Left lung (tissue), 4 donors: ENCODE measurements at regions not wholly inside any gene's neighbourhood (a gene's known extent, or its start where the extent isn't known, plus 50 kb on each side); places are given as distances from the start of the nearest gene placed in this dataset.
A peak's percentile ranks its signal among the peaks of the same experiment; 100 is the strongest.

ENCODE experiments used
- ATAC-seq: fragments of 200-7000 bp; cut with Tn5 transposase; one replicate; pipeline ENCODE4 v1.9.1; 2020; ENCODE audit warnings: moderate library complexity
- DNase-seq, 4 donors: peaks; one replicate each; pipeline ENCODE4 v3.0.0-alpha.2; 2013 to 2020
- H3K27ac ChIP-seq, 2 donors: fragments of 200-600 bp; sonication (generic) in 1 of 2; one replicate each; pipeline versions ENCODE4 v1.5.0 to v1.8.0; 2020 to 2021
- H3K27me3 ChIP-seq, 2 donors: fragments of 200-600 bp; sonication (generic) in 1 of 2; one replicate each; pipeline versions ENCODE4 v1.5.0 to v1.8.0; 2020 to 2021
- H3K36me3 ChIP-seq, 2 donors: fragments of 200-600 bp; sonication (generic) in 1 of 2; one replicate each; pipeline versions ENCODE4 v1.5.0 to v1.8.0; 2020 to 2021
- H3K4me1 ChIP-seq, 2 donors: fragments of 200-600 bp; one replicate each; pipeline ENCODE4 v1.8.0; 2021
- H3K4me3 ChIP-seq, 2 donors: fragments of 200-600 bp; sonication (generic) in 1 of 2; one replicate each; pipeline versions ENCODE4 v1.5.0 to v1.8.0; 2020 to 2021; ENCODE audit warnings: mild to moderate bottlenecking in 1 of 2
- H3K9me3 ChIP-seq, 2 donors: fragments of 200-600 bp; sonication (generic) in 1 of 2; one replicate each; pipeline versions ENCODE4 v1.5.0 to v1.8.0; 2020 to 2021
- intact Hi-C, 2 donors: fragments of 100-400 bp; cut with DNase I; formaldehyde crosslinking; loops; one replicate each; pipeline versions ENCODE4 v1.11.2 to v1.14.2; 2022
- TF ChIP-seq, protein P1 (sequence below), 2 donors: fragments of 200-600 bp; sonication (generic) in 1 of 2; IDR thresholded peaks; one replicate each; pipeline versions ENCODE4 v1.5.0 to v1.8.0; 2021; ENCODE audit warnings: antibody characterized with exemption in 2 of 2
- donor health status: DM: no; HTN: yes; CAD: no.
- donor health status: DM: no; HTN: no; CAD: no.

- Histone ChIP-seq H3K27ac (no peak overlapping the region), H3K9me3 (no peaks in the 10 kb centered on the region), H3K4me1 (no peaks in the 10 kb centered on the region), H3K36me3 (no peaks in the 10 kb centered on the region), H3K4me3 (no peak overlapping the region), H3K27me3 (peaks cover 0 to 27% of the 10 kb centered on the region in 2 donors)
- peak; percentile 9 for ATAC-seq
- intact Hi-C loops = no loop called here
- DNase-seq = no peak
- TF ChIP-seq, protein P1, sequence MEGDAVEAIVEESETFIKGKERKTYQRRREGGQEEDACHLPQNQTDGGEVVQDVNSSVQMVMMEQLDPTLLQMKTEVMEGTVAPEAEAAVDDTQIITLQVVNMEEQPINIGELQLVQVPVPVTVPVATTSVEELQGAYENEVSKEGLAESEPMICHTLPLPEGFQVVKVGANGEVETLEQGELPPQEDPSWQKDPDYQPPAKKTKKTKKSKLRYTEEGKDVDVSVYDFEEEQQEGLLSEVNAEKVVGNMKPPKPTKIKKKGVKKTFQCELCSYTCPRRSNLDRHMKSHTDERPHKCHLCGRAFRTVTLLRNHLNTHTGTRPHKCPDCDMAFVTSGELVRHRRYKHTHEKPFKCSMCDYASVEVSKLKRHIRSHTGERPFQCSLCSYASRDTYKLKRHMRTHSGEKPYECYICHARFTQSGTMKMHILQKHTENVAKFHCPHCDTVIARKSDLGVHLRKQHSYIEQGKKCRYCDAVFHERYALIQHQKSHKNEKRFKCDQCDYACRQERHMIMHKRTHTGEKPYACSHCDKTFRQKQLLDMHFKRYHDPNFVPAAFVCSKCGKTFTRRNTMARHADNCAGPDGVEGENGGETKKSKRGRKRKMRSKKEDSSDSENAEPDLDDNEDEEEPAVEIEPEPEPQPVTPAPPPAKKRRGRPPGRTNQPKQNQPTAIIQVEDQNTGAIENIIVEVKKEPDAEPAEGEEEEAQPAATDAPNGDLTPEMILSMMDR (IDR thresholded peaks at IDR 0.05) = no peak
Observed at GRCh38 chr6:169934699-169935347, 183.4 kb downstream of the ERMARD start.

GRCh38 chr6:169933839-169934698 lies 182.6 kb downstream of the ERMARD start:
- ATAC-seq (peak; percentile 74), DNase-seq (peak in 2 of 4 donors; percentile 22 to 77)
- TF ChIP-seq, protein P1 (IDR thresholded peaks at IDR 0.05) = no peak
- Histone ChIP-seq H3K27me3 (peaks cover 0 to 21% of the 10 kb centered on the region in 2 donors), H3K4me3 (no peak overlapping the region), H3K4me1 (no peaks in the 10 kb centered on the region), H3K36me3 (no peaks in the 10 kb centered on the region), H3K27ac (peak overlapping the region in 1 of 2 donors; percentile 24), H3K9me3 (no peaks in the 10 kb centered on the region)
- intact Hi-C loops = no loop called here

- Histone ChIP-seq H3K4me1 (no peaks in the 10 kb centered on the region), H3K4me3 (no peak overlapping the region), H3K36me3 (no peaks in the 10 kb centered on the region), H3K9me3 (no peaks in the 10 kb centered on the region), H3K27ac (no peak overlapping the region), H3K27me3 (peaks cover 0 to 15% of the 10 kb centered on the region in 2 donors)
- DNase-seq = peak in 1 of 4 donors; percentile 34
- TF ChIP-seq, protein P1 (IDR thresholded peaks at IDR 0.05) = no peak
- no peak for ATAC-seq
- intact Hi-C loops = no loop called here
Observed at GRCh38 chr6:169933251-169933821, 181.9 kb downstream of the ERMARD start.

DNA sequence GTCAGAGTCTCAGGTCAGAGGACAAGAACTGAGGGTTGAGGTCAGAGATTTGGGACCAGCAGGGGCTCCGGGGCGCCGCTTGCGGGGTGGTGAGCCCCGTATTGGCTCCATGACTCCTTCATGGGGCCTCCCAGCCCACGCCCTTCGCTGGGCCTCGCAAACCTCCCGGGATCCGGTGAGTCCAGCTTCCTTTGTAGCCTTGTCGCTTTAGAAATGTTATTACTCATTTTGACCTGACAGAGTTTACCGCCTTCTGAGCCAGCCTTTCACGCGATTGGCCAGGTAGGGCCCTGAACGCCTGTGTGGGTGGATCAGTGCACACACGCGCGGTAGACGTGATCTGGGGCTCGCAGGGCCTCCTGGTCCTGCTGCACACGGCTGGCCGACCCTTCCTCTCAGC lies 181.1 kb downstream of the ERMARD start:
- intact Hi-C loops = no loop called here
- Histone ChIP-seq H3K4me1 (no peaks in the 10 kb centered on the region), H3K4me3 (no peak overlapping the region), H3K27me3 (peaks cover 0 to 7% of the 10 kb centered on the region in 2 donors), H3K27ac (no peak overlapping the region), H3K9me3 (no peaks in the 10 kb centered on the region), H3K36me3 (no peaks in the 10 kb centered on the region)
- DNase-seq (no peak), ATAC-seq (no peak)
- TF ChIP-seq, protein P1 (IDR thresholded peaks at IDR 0.05) = no peak

- DNase-seq = peak in 1 of 4 donors; percentile 42
Observed at GRCh38 chr6:169931261-169931660, 179.8 kb downstream of the ERMARD start.

More at GRCh38 chr6:169931261-169931660, 179.8 kb downstream of the ERMARD start:
- no peaks in the 10 kb centered on the region for H3K27me3 ChIP-seq
- H3K36me3 ChIP-seq = no peaks in the 10 kb centered on the region
- intact Hi-C loops = no loop called here
- H3K4me3 ChIP-seq = no peak overlapping the region
- no peak for ATAC-seq
- TF ChIP-seq, protein P1 (IDR thresholded peaks at IDR 0.05) = no peak
- no peaks in the 10 kb centered on the region for H3K4me1 ChIP-seq
- no peak overlapping the region for H3K27ac ChIP-seq
- no peaks in the 10 kb centered on the region for H3K9me3 ChIP-seq
